Vagina (tissue), 2 donors: ENCODE measurements at regions not wholly inside any gene's neighbourhood (a gene's known extent, or its start where the extent isn't known, plus 50 kb on each side); places are given as distances from the start of the nearest gene placed in this dataset.

Source experiments
- DNase-seq, 2 donors: peaks; one replicate each; pipeline ENCODE4 v3.0.0-alpha.2; 2017; ENCODE audit errors: extremely low spot score in 2 of 2
- H3K27ac ChIP-seq: fragments of 200-600 bp; sonication (generic); one replicate; pipeline ENCODE4 v1.5.1; 2019
- H3K27me3 ChIP-seq: fragments of 200-600 bp; sonication (generic); one replicate; pipeline ENCODE4 v1.5.1; 2019
- H3K36me3 ChIP-seq, 2 donors: fragments of 200-600 bp; sonication (generic); one replicate each; pipeline ENCODE4 v1.5.1; 2017 to 2019
- H3K4me1 ChIP-seq: fragments of 200-600 bp; sonication (generic); one replicate; pipeline ENCODE4 v1.5.1; 2019
- H3K4me3 ChIP-seq, 2 donors: fragments of 200-600 bp; sonication (generic); 1 replicate in 1 of 2; 2 replicates in 1 of 2; pipeline ENCODE4 v1.5.1; 2016 to 2019
- H3K9me3 ChIP-seq: fragments of 200-600 bp; sonication (generic); one replicate; pipeline ENCODE4 v1.5.1; 2019
- POLR2A ChIP-seq, 2 donors: fragments of 450-650 bp; IDR thresholded peaks; one replicate each; pipeline ENCODE4 v1.6.1; 2017; ENCODE audit warnings: antibody characterized with exemption in 2 of 2, mild to moderate bottlenecking in 2 of 2, moderate library complexity in 2 of 2
- POLR2AphosphoS5 ChIP-seq, 2 donors: sonication (generic); formaldehyde crosslinking; IDR thresholded peaks; one replicate each; pipeline ENCODE4 v1.9.0; 2017; ENCODE audit warnings: antibody characterized with exemption in 2 of 2, mild to moderate bottlenecking in 2 of 2, low read depth in 1 of 2; ENCODE audit not compliant: insufficient read depth in 1 of 2
- intact Hi-C: fragments of 100-400 bp; cut with DNase I; formaldehyde crosslinking; loops from one replicate; pipeline ENCODE4 v1.15.1; 2023
- TF ChIP-seq, protein P1 (sequence below), 3 experiments: fragments of 450-650 bp in 2 of 3; fragments of 200-600 bp in 1 of 3; sonication (generic) in 1 of 3; IDR thresholded peaks; one replicate each; pipeline ENCODE4 v1.5.1; 2017 to 2019; ENCODE audit warnings: antibody characterized with exemption in 3 of 3, mild to moderate bottlenecking in 2 of 3, moderate library complexity in 2 of 3

DNA sequence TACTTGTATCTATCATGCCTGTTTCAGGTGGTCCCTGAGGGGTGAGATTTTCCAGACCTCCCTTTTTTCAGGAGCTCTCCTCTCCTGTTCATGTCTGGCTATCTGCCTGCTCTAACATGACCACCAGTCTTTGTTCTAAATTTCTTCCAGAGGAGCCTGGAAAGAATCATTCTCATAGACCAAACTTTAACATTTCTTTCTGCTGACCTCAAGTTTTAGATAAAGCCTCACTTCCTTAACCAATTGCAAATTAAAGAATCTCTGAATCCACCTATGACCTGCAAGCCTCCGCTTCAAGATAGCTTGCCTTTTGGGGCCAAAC, 97.6 kb downstream of the TEX51 start:
- no peak for TF ChIP-seq POLR2AphosphoS5 (IDR thresholded peaks at IDR 0.05; ENCODE audit: insufficient read depth in 1 of 2, low read depth in 1 of 2)
- TF ChIP-seq, protein P1, sequence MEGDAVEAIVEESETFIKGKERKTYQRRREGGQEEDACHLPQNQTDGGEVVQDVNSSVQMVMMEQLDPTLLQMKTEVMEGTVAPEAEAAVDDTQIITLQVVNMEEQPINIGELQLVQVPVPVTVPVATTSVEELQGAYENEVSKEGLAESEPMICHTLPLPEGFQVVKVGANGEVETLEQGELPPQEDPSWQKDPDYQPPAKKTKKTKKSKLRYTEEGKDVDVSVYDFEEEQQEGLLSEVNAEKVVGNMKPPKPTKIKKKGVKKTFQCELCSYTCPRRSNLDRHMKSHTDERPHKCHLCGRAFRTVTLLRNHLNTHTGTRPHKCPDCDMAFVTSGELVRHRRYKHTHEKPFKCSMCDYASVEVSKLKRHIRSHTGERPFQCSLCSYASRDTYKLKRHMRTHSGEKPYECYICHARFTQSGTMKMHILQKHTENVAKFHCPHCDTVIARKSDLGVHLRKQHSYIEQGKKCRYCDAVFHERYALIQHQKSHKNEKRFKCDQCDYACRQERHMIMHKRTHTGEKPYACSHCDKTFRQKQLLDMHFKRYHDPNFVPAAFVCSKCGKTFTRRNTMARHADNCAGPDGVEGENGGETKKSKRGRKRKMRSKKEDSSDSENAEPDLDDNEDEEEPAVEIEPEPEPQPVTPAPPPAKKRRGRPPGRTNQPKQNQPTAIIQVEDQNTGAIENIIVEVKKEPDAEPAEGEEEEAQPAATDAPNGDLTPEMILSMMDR (IDR thresholded peaks at IDR 0.05): no peak
- no peak for TF ChIP-seq POLR2A (IDR thresholded peaks at IDR 0.05)
- Histone ChIP-seq H3K27me3 (no peaks in the 10 kb centered on the region), H3K36me3 (no peaks in the 10 kb centered on the region), H3K4me3 (no peak overlapping the region), H3K9me3 (no peaks in the 10 kb centered on the region), H3K4me1 (no peaks in the 10 kb centered on the region), H3K27ac (no peak overlapping the region)
- DNase-seq: no peak
- intact Hi-C loops: no loop called here
